Mucosa of rectum (tissue), 2 donors: ENCODE measurements at regions not wholly inside any gene's neighbourhood (a gene's known extent, or its start where the extent isn't known, plus 50 kb on each side); places are given as distances from the start of the nearest gene placed in this dataset.

Experiments
- H3K27ac ChIP-seq, 2 donors: one replicate each; pipeline ENCODE4 v1.7.0; 2013; ENCODE audit warnings: inconsistent platforms in 2 of 2, low read depth in 2 of 2, low read length in 2 of 2
- H3K27me3 ChIP-seq, 2 donors: one replicate each; pipeline ENCODE4 v1.7.0; 2013; ENCODE audit warnings: low read length in 2 of 2; ENCODE audit not compliant: control insufficient read depth in 2 of 2, insufficient read depth in 2 of 2
- H3K36me3 ChIP-seq, 2 donors: one replicate each; pipeline ENCODE4 v1.7.0; 2013; ENCODE audit warnings: low read length in 2 of 2; ENCODE audit not compliant: control insufficient read depth in 2 of 2, insufficient read depth in 2 of 2
- H3K4me1 ChIP-seq, 2 donors: one replicate each; pipeline ENCODE4 v1.7.0; 2013; ENCODE audit warnings: low read length in 2 of 2, mild to moderate bottlenecking in 1 of 2; ENCODE audit not compliant: control insufficient read depth in 2 of 2, insufficient read depth in 2 of 2
- H3K4me3 ChIP-seq, 2 donors: one replicate each; pipeline ENCODE4 v1.7.0; 2013; ENCODE audit warnings: low read length in 2 of 2
- H3K9ac ChIP-seq, 2 donors: one replicate each; pipeline ENCODE4 v1.7.0; 2013; ENCODE audit warnings: low read length in 2 of 2, low read depth in 1 of 2, mild to moderate bottlenecking in 1 of 2
- H3K9me3 ChIP-seq, 2 donors: one replicate each; pipeline ENCODE4 v1.7.0; 2013; ENCODE audit warnings: low read length in 2 of 2; ENCODE audit not compliant: control insufficient read depth in 2 of 2
- donor health status: healthy.
- donor health status: Normal muscosa, but diverticular disease.

- Histone ChIP-seq H3K4me1 (peaks cover 2 to 3% of the 10 kb centered on the region in 2 donors), H3K36me3 (no peaks in the 10 kb centered on the region), H3K9me3 (no peaks in the 10 kb centered on the region), H3K27me3 (no peaks in the 10 kb centered on the region), H3K4me3 (no peak overlapping the region), H3K27ac (no peak overlapping the region), H3K9ac (no peak overlapping the region)
Observed at GRCh38 chr9:115249488-115249887, 131.5 kb upstream of the TNC start.

- Histone ChIP-seq H3K4me3 (no peak overlapping the region), H3K4me1 (peaks cover 2 to 3% of the 10 kb centered on the region in 2 donors), H3K9ac (no peak overlapping the region), H3K27me3 (no peaks in the 10 kb centered on the region), H3K27ac (no peak overlapping the region), H3K9me3 (no peaks in the 10 kb centered on the region), H3K36me3 (no peaks in the 10 kb centered on the region)
Observed at GRCh38 chr9:115250621-115251032, 132.7 kb upstream of the TNC start.

- H3K27me3 ChIP-seq: no peaks in the 10 kb centered on the region
- no peak overlapping the region for H3K27ac ChIP-seq
- H3K9me3 ChIP-seq: no peaks in the 10 kb centered on the region
- H3K4me1 ChIP-seq: peaks cover under 1 to 3% of the 10 kb centered on the region in 2 donors
- H3K9ac ChIP-seq: no peak overlapping the region
- H3K4me3 ChIP-seq: no peak overlapping the region
- H3K36me3 ChIP-seq: no peaks in the 10 kb centered on the region
Observed at GRCh38 chr9:115254287-115255180, 136.6 kb upstream of the TNC start.

GRCh38 chr9:115261656-115262081 lies 143.7 kb upstream of the TNC start:
- Histone ChIP-seq H3K4me1 (peaks cover 0 to 6% of the 10 kb centered on the region in 2 donors), H3K9ac (no peak overlapping the region), H3K9me3 (no peaks in the 10 kb centered on the region), H3K36me3 (no peaks in the 10 kb centered on the region), H3K27me3 (no peaks in the 10 kb centered on the region), H3K4me3 (no peak overlapping the region), H3K27ac (no peak overlapping the region)

- no peaks in the 10 kb centered on the region for H3K27me3 ChIP-seq
- no peak overlapping the region for H3K27ac ChIP-seq
- no peak overlapping the region for H3K9ac ChIP-seq
- peaks cover 0 to 6% of the 10 kb centered on the region in 2 donors for H3K4me1 ChIP-seq
- no peaks in the 10 kb centered on the region for H3K36me3 ChIP-seq
- no peaks in the 10 kb centered on the region for H3K9me3 ChIP-seq
- H3K4me3 ChIP-seq: no peak overlapping the region
Observed at GRCh38 chr9:115262477-115262876, 144.5 kb upstream of the TNC start.

- Histone ChIP-seq H3K4me3 (no peak overlapping the region), H3K27me3 (no peaks in the 10 kb centered on the region), H3K27ac (no peak overlapping the region), H3K36me3 (no peaks in the 10 kb centered on the region), H3K4me1 (peaks cover 0 to 6% of the 10 kb centered on the region in 2 donors), H3K9ac (no peak overlapping the region), H3K9me3 (no peaks in the 10 kb centered on the region)
Observed at GRCh38 chr9:115262952-115263351, 145.0 kb upstream of the TNC start.

- H3K9me3 ChIP-seq: no peaks in the 10 kb centered on the region
- no peaks in the 10 kb centered on the region for H3K36me3 ChIP-seq
- no peaks in the 10 kb centered on the region for H3K27me3 ChIP-seq
- peaks cover 0 to 6% of the 10 kb centered on the region in 2 donors for H3K4me1 ChIP-seq
- no peak overlapping the region for H3K27ac ChIP-seq
- no peak overlapping the region for H3K9ac ChIP-seq
- H3K4me3 ChIP-seq: no peak overlapping the region
Observed at GRCh38 chr9:115263371-115264075, 145.6 kb upstream of the TNC start.

- H3K9ac ChIP-seq: no peak overlapping the region
- H3K4me1 ChIP-seq: peaks cover 0 to 6% of the 10 kb centered on the region in 2 donors
- H3K27ac ChIP-seq: no peak overlapping the region
- H3K36me3 ChIP-seq: no peaks in the 10 kb centered on the region
- H3K9me3 ChIP-seq: no peaks in the 10 kb centered on the region
- no peak overlapping the region for H3K4me3 ChIP-seq
- H3K27me3 ChIP-seq: no peaks in the 10 kb centered on the region
Observed at GRCh38 chr9:115264313-115264712, 146.4 kb upstream of the TNC start.

- H3K4me1 ChIP-seq: peaks cover 0 to under 1% of the 10 kb centered on the region in 2 donors
- no peaks in the 10 kb centered on the region for H3K36me3 ChIP-seq
- no peak overlapping the region for H3K9ac ChIP-seq
- no peaks in the 10 kb centered on the region for H3K27me3 ChIP-seq
- no peak overlapping the region for H3K27ac ChIP-seq
- H3K9me3 ChIP-seq: no peaks in the 10 kb centered on the region
- H3K4me3 ChIP-seq: no peak overlapping the region
Observed at GRCh38 chr9:115267790-115268189, 149.8 kb upstream of the TNC start.

GRCh38 chr9:115275753-115276152 lies 157.8 kb upstream of the TNC start:
- H3K9me3 ChIP-seq: no peaks in the 10 kb centered on the region
- H3K4me3 ChIP-seq: no peak overlapping the region
- no peaks in the 10 kb centered on the region for H3K4me1 ChIP-seq
- no peak overlapping the region for H3K9ac ChIP-seq
- no peaks in the 10 kb centered on the region for H3K36me3 ChIP-seq
- H3K27me3 ChIP-seq: no peaks in the 10 kb centered on the region
- H3K27ac ChIP-seq: no peak overlapping the region
